IgD-negative memory B cell (primary cell): ENCODE measurements at regions not wholly inside any gene's neighbourhood (a gene's known extent, or its start where the extent isn't known, plus 50 kb on each side); places are given as distances from the start of the nearest gene placed in this dataset.
"Not testable (repeated sequence)": the region's sequence is repeated elsewhere in the genome, so short reads cannot be mapped to it uniquely, and the experiment has no call there.

Source experiments
- H3K27ac Mint-ChIP-seq, 3 donors: one replicate each; pipeline ENCODE4 v1.8.0; 2020 to 2022; ENCODE audit warnings: mild to moderate bottlenecking in 3 of 3, mixed read lengths in 3 of 3, moderate library complexity in 1 of 3
- H3K27me3 Mint-ChIP-seq: one replicate; pipeline ENCODE4 v1.8.0; 2021; ENCODE audit warnings: mixed read lengths
- H3K36me3 Mint-ChIP-seq: one replicate; pipeline ENCODE4 v1.8.0; 2020; ENCODE audit warnings: mild to moderate bottlenecking, mixed read lengths
- H3K4me1 Mint-ChIP-seq, 3 donors: one replicate each; pipeline ENCODE4 v1.8.0; 2020 to 2022; ENCODE audit warnings: mixed read lengths in 3 of 3, mild to moderate bottlenecking in 1 of 3
- H3K4me3 Mint-ChIP-seq, 4 donors: one replicate each; pipeline ENCODE4 v1.8.0; 2020 to 2022; ENCODE audit warnings: mild to moderate bottlenecking in 4 of 4, mixed read lengths in 4 of 4, moderate library complexity in 3 of 4
- H3K9me3 Mint-ChIP-seq, 3 donors: one replicate each; pipeline ENCODE4 v1.8.0; 2020 to 2021; ENCODE audit warnings: mixed read lengths in 3 of 3, mild to moderate bottlenecking in 1 of 3

- peaks cover 0 to 3% (median 0%) of the 10 kb centered on the region in 3 donors for H3K9me3 Mint-ChIP-seq
- no peaks in the 10 kb centered on the region for H3K4me1 Mint-ChIP-seq
- no peak overlapping the region for H3K4me3 Mint-ChIP-seq
- no peak overlapping the region for H3K27ac Mint-ChIP-seq
- H3K36me3 Mint-ChIP-seq: no peaks in the 10 kb centered on the region
- H3K27me3 Mint-ChIP-seq: no peaks in the 10 kb centered on the region
Observed at GRCh38 chr5:90055831-90056328, 353.7 kb downstream of the CETN3 start.

- H3K4me3 Mint-ChIP-seq: no peak overlapping the region
- H3K4me1 Mint-ChIP-seq: no peaks in the 10 kb centered on the region
- no peaks in the 10 kb centered on the region for H3K27me3 Mint-ChIP-seq
- peaks cover 0 to 3% (median 0%) of the 10 kb centered on the region in 3 donors for H3K9me3 Mint-ChIP-seq
- no peak overlapping the region for H3K27ac Mint-ChIP-seq
- H3K36me3 Mint-ChIP-seq: no peaks in the 10 kb centered on the region
Observed at GRCh38 chr5:90054612-90055011, 354.9 kb downstream of the CETN3 start.

- no peaks in the 10 kb centered on the region for H3K27me3 Mint-ChIP-seq
- peaks cover 0 to 2% (median 0%) of the 10 kb centered on the region in 3 donors for H3K9me3 Mint-ChIP-seq
- H3K4me1 Mint-ChIP-seq: no peaks in the 10 kb centered on the region
- no peak overlapping the region for H3K4me3 Mint-ChIP-seq
- no peak overlapping the region for H3K27ac Mint-ChIP-seq
- no peaks in the 10 kb centered on the region for H3K36me3 Mint-ChIP-seq
Observed at GRCh38 chr5:90051756-90052155, 357.8 kb downstream of the CETN3 start.

GRCh38 chr5:90050103-90050502 lies 359.5 kb downstream of the CETN3 start:
- Mint-ChIP-seq H3K27ac (peak overlapping the region in 1 of 3 donors; percentile 19), H3K4me3 (no peak overlapping the region), H3K27me3 (no peaks in the 10 kb centered on the region), H3K36me3 (no peaks in the 10 kb centered on the region), H3K4me1 (no peaks in the 10 kb centered on the region), H3K9me3 (peaks cover 0 to 3% (median 0%) of the 10 kb centered on the region in 3 donors)

GRCh38 chr5:90047113-90047512 lies 362.4 kb downstream of the CETN3 start:
- peaks cover 3% of the 10 kb centered on the region for H3K27me3 Mint-ChIP-seq

GRCh38 chr5:90040082-90040481 lies 369.5 kb downstream of the CETN3 start:
- H3K27me3 Mint-ChIP-seq, H3K4me1 Mint-ChIP-seq, H3K36me3 Mint-ChIP-seq, H3K4me3 Mint-ChIP-seq, H3K27ac Mint-ChIP-seq: not testable (repeated sequence)
- peaks cover 5 to 12% (median 6%) of the 10 kb centered on the region in 3 donors for H3K9me3 Mint-ChIP-seq

More at GRCh38 chr5:90047113-90047512, 362.4 kb downstream of the CETN3 start:
- Mint-ChIP-seq H3K9me3 (peaks cover 0 to 3% (median 3%) of the 10 kb centered on the region in 3 donors), H3K4me3 (no peak overlapping the region), H3K36me3 (no peaks in the 10 kb centered on the region), H3K27ac (no peak overlapping the region), H3K4me1 (no peaks in the 10 kb centered on the region)

- Mint-ChIP-seq H3K4me1 (no peaks in the 10 kb centered on the region), H3K9me3 (peaks cover 5 to 19% (median 11%) of the 10 kb centered on the region in 3 donors), H3K27me3 (peaks cover 1% of the 10 kb centered on the region), H3K4me3 (no peak overlapping the region), H3K27ac (no peak overlapping the region), H3K36me3 (no peaks in the 10 kb centered on the region)
Observed at GRCh38 chr5:90037646-90038045, 371.9 kb downstream of the CETN3 start.

- H3K27me3 Mint-ChIP-seq: no peaks in the 10 kb centered on the region
- H3K4me1 Mint-ChIP-seq: peaks cover 5 to 9% (median 6%) of the 10 kb centered on the region in 3 donors
- H3K27ac Mint-ChIP-seq: no peak overlapping the region
- peaks cover 0 to 2% (median 0%) of the 10 kb centered on the region in 3 donors for H3K9me3 Mint-ChIP-seq
- H3K36me3 Mint-ChIP-seq: peaks cover 2% of the 10 kb centered on the region
- H3K4me3 Mint-ChIP-seq: no peak overlapping the region
Observed at GRCh38 chr5:90022711-90023053, 386.9 kb downstream of the CETN3 start.

- Mint-ChIP-seq H3K9me3 (peaks cover 0 to 2% (median 0%) of the 10 kb centered on the region in 3 donors), H3K4me3 (no peak overlapping the region), H3K36me3 (peaks cover 2% of the 10 kb centered on the region), H3K27ac (no peak overlapping the region), H3K4me1 (peaks cover 5 to 9% (median 6%) of the 10 kb centered on the region in 3 donors), H3K27me3 (no peaks in the 10 kb centered on the region)
Observed at GRCh38 chr5:90022002-90022710, 387.4 kb downstream of the CETN3 start.

- H3K4me3 Mint-ChIP-seq: peak overlapping the region in 3 of 4 donors; percentile 34 to 67 (median 35)
- no peaks in the 10 kb centered on the region for H3K27me3 Mint-ChIP-seq
- H3K36me3 Mint-ChIP-seq: peaks cover 2% of the 10 kb centered on the region
- peaks cover 5 to 9% (median 6%) of the 10 kb centered on the region in 3 donors for H3K4me1 Mint-ChIP-seq
- peaks cover 0 to 2% (median 0%) of the 10 kb centered on the region in 3 donors for H3K9me3 Mint-ChIP-seq
- H3K27ac Mint-ChIP-seq: peak overlapping the region in 1 of 3 donors; percentile 76
Observed at GRCh38 chr5:90020575-90021538, 388.7 kb downstream of the CETN3 start.

GRCh38 chr5:90017239-90017638 lies 392.3 kb downstream of the CETN3 start:
- H3K27me3 Mint-ChIP-seq: no peaks in the 10 kb centered on the region
- no peak overlapping the region for H3K27ac Mint-ChIP-seq
- no peak overlapping the region for H3K4me3 Mint-ChIP-seq
- H3K9me3 Mint-ChIP-seq: peaks cover 0 to 2% (median 0%) of the 10 kb centered on the region in 3 donors
- peaks cover 5 to 17% (median 7%) of the 10 kb centered on the region in 3 donors for H3K4me1 Mint-ChIP-seq
- H3K36me3 Mint-ChIP-seq: peaks cover 2% of the 10 kb centered on the region

- Mint-ChIP-seq H3K27ac (peak overlapping the region in 1 of 3 donors; percentile 9), H3K36me3 (no peaks in the 10 kb centered on the region), H3K4me3 (peak overlapping the region in 1 of 4 donors; percentile 34), H3K9me3 (peaks cover 0 to 2% (median 0%) of the 10 kb centered on the region in 3 donors), H3K27me3 (no peaks in the 10 kb centered on the region), H3K4me1 (peaks cover 0 to 10% (median 2%) of the 10 kb centered on the region in 3 donors)
Observed at GRCh38 chr5:90015584-90016018, 394.0 kb downstream of the CETN3 start.

GRCh38 chr5:90014420-90014819 lies 395.1 kb downstream of the CETN3 start:
- Mint-ChIP-seq H3K4me1 (peaks cover 0 to 8% (median 2%) of the 10 kb centered on the region in 3 donors), H3K9me3 (no peaks in the 10 kb centered on the region), H3K36me3 (no peaks in the 10 kb centered on the region), H3K4me3 (no peak overlapping the region), H3K27ac (no peak overlapping the region), H3K27me3 (no peaks in the 10 kb centered on the region)

- Mint-ChIP-seq H3K4me3 (no peak overlapping the region), H3K27ac (peak overlapping the region in 1 of 3 donors; percentile 36), H3K27me3 (no peaks in the 10 kb centered on the region), H3K9me3 (peaks cover 0 to 3% (median 2%) of the 10 kb centered on the region in 3 donors), H3K4me1 (peaks cover 0 to 3% (median 0%) of the 10 kb centered on the region in 3 donors), H3K36me3 (no peaks in the 10 kb centered on the region)
Observed at GRCh38 chr5:90000351-90000750, 409.2 kb downstream of the CETN3 start.
